Motor neuron (in vitro differentiated cells): ENCODE measurements at regions not wholly inside any gene's neighbourhood (a gene's known extent, or its start where the extent isn't known, plus 50 kb on each side); places are given as distances from the start of the nearest gene placed in this dataset.

Experiments used
- ATAC-seq, 8 experiments: fragments of 200-7000 bp; cut with Tn5 transposase; replicated peaks in 6 of 8; 2 replicates each; pipeline ENCODE4 v1.8.0; 2021; ENCODE audit warnings: mild to moderate bottlenecking in 8 of 8, moderate library complexity in 8 of 8
- H3K27ac ChIP-seq, 2 donors: fragments of 250-450 bp; sonication (Bioruptor Pico); 2 replicates each; pipeline ENCODE4 v1.9.0; 2021; ENCODE audit warnings: antibody characterized with exemption in 2 of 2, mild to moderate bottlenecking in 2 of 2, moderate library complexity in 1 of 2
- H3K4me1 ChIP-seq, 2 donors: fragments of 250-450 bp; sonication (Bioruptor Pico); replicated peaks in 1 of 2; 2 replicates each; pipeline ENCODE4 v1.6.1; 2021; ENCODE audit warnings: antibody characterized with exemption in 2 of 2, mild to moderate bottlenecking in 2 of 2, moderate library complexity in 1 of 2
- H3K4me3 ChIP-seq, 5 donors: fragments of 250-450 bp; sonication (Bioruptor Pico); 2 replicates each; pipeline ENCODE4 v1.9.0; 2021; ENCODE audit warnings: antibody characterized with exemption in 5 of 5, mild to moderate bottlenecking in 5 of 5, moderate library complexity in 4 of 5
- WGBS, 10 experiments: fragments of 450-650 bp; shearing (Covaris generic); methylation state at CpG; one replicate each; pipeline ENCODE4 v1.0.0; 2022; 5-methylcytosine and 5-hydroxymethylcytosine counted together
- in situ Hi-C, 9 experiments: fragments of 400-800 bp; cut with MboI; loops; one replicate each; pipeline ENCODE4 v1.15.0; 2021; ENCODE audit warnings: low sequenced_read_pairs in 9 of 9, low pct_unique_long_range_greater_than_20kb in 2 of 9; ENCODE audit not compliant: unreplicated experiment in 9 of 9

DNA sequence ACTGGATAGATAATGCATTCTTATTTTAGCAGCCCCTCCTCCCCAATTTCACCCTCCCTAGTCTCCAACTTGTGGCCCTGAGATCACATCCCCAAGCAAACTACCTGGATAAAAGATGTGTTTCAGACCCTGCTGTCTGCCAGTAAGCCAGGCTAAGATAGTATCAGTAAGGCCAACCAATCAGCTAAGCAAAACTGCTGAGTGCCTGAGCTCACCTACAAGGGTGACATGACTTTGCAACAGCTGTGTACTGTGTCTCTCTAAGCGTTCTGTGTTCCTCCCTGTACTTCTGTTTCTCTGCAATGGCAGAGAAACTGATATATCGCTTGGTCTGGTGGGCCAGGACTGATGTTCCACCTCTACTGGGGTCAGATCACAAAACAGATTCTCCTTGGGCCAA is 224.9 kb downstream of the BTG1 start:
- ATAC-seq, result peak in 2 of 8 experiments; percentile 11 to 18
- WGBS, 10 experiments, result 80 to 100% (median 100%) methylated on average over 1 to 2 of the region's 2 CpGs; no CpG with 5 or more reads in 4 of the 10 experiments

DNA sequence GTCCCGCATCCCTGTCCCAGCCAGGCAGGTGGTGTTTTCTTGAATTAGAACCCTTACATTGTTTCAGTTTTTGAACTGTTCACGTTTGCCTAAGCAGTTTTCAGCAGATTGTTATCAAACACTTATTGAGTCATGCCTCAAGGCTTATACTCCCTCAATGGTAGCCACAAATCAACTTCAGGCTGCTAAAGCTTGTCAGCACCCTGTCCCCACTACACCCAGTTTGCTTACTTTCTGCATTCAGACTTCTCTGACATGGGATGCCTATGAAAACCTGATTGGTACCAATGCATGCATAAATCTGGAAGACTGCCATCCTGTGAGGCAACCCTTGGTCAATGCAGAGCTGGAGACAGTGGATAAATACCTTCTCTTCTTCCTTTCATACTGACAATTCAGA is 225.4 kb downstream of the BTG1 start:
- in situ Hi-C loops, result no loop called here
- 6 to 100% (median 40%) methylated on average over 1 to 2 of the region's 2 CpGs for WGBS, 10 experiments
- no peak overlapping the region for H3K4me3 ChIP-seq
- no peak overlapping the region for H3K27ac ChIP-seq
- peak in 7 of 8 experiments; percentile 10 to 98 (median 73) for ATAC-seq
- peaks cover 0 to 9% of the 10 kb centered on the region in 2 donors for H3K4me1 ChIP-seq

More for the DNA sequence above, 224.9 kb downstream of the BTG1 start:
- Histone ChIP-seq H3K4me3 (no peak overlapping the region), H3K27ac (no peak overlapping the region), H3K4me1 (peaks cover 0 to 9% of the 10 kb centered on the region in 2 donors)
- in situ Hi-C loops, result no loop called here

DNA sequence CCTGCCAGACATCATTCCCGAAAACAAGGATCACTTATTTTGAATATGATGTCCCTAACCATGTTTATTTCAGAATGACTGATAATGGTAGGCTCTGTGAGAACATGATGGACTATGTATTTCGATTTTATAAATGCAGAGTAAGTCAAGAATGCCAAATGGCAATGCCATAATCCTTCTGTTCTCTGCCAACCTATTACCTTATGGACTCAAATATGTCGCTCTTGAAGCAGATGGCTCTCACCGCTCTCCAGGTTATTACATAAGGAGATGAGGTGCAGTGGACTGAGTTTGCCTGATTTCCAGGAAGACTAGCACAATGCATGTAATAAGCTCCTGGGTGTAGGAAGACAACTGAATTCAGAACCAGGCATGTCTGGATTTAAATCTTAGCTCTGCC is 227.2 kb downstream of the BTG1 start:
- in situ Hi-C loops, result no loop called here

DNA sequence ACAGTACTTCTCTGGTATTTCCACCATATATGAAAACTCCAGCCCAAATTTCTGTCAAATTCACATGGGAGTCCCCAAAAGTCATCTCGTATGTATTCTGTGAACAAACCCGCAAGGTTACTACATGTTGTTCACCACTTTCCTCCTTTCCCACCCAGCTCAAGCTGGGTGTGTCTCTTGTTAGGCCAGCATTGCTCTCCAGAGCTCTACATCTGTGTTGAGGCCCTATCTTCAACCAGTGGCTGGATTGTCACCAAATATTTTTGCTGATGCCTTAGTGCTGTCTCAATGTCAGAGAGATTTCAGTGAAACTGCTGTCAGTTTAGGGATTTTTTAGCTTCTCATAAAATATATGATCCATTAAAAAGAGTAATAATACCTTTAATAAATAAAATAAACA is 230.9 kb downstream of the BTG1 start:
- WGBS, 10 experiments, result 53 to 100% (median 98%) methylated on average over 1 to 2 of the region's 2 CpGs; no CpG with 5 or more reads in 4 of the 10 experiments
- no peak overlapping the region for H3K27ac ChIP-seq
- peak in 1 of 8 experiments; percentile 62 for ATAC-seq
- H3K4me3 ChIP-seq, result no peak overlapping the region
- in situ Hi-C loops, result no loop called here
- peaks cover 5 to 10% of the 10 kb centered on the region in 2 donors for H3K4me1 ChIP-seq

More for the DNA sequence above, 227.2 kb downstream of the BTG1 start:
- no peak for ATAC-seq
- 47 to 100% (median 77%) methylated on average over 1 to 4 of the region's 4 CpGs for WGBS, 10 experiments
- Histone ChIP-seq H3K27ac (no peak overlapping the region), H3K4me1 (peaks cover 0 to 9% of the 10 kb centered on the region in 2 donors), H3K4me3 (no peak overlapping the region)

DNA sequence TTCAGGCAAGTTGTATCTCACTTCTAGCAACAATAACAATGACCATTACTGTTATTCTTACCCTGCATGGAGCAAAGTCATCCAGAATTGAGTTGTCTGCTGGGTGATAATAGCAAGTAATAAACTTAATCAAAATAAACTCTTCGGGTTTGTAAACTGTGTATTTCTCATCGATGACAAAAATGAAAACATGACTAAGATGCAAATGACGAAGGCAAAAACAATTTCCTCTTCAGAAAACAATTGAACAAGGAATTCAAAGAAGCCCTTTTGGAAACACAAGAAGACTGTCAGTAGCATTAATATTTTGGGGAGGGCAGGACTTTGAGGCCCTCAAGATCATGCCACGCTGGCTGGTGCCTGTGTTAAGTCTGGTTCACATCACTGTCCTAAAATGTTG is 232.0 kb downstream of the BTG1 start:
- H3K27ac ChIP-seq, result no peak overlapping the region
- 42 to 100% (median 90%) methylated on average over 3 to 4 of the region's 4 CpGs for WGBS, 10 experiments
- ATAC-seq, result no peak
- in situ Hi-C loops, result no loop called here
- H3K4me1 ChIP-seq, result peaks cover 5 to 10% of the 10 kb centered on the region in 2 donors
- H3K4me3 ChIP-seq, result no peak overlapping the region

DNA sequence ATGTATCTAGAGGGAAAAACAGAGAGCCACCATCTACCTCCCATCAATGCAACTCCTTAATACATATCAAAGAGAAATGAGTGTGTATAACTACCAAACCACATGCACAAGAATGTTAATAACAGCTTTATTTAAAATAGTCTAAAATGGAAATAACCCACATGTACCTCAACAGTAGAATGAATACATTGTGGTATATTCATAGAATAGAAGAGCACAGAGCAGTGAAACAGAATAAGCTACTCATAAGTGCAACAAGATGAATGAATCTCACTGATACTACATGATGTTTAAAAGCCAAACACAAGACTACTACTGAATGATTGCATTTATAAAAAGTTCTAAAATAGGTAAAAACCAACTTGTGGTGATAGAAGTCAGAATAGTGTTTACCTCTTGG is 232.5 kb downstream of the BTG1 start:
- peak in 3 of 8 experiments; percentile 12 to 39 (median 21) for ATAC-seq
- in situ Hi-C loops, result no loop called here
- Histone ChIP-seq H3K4me3 (no peak overlapping the region), H3K4me1 (peaks cover 5 to 10% of the 10 kb centered on the region in 2 donors), H3K27ac (no peak overlapping the region)

DNA sequence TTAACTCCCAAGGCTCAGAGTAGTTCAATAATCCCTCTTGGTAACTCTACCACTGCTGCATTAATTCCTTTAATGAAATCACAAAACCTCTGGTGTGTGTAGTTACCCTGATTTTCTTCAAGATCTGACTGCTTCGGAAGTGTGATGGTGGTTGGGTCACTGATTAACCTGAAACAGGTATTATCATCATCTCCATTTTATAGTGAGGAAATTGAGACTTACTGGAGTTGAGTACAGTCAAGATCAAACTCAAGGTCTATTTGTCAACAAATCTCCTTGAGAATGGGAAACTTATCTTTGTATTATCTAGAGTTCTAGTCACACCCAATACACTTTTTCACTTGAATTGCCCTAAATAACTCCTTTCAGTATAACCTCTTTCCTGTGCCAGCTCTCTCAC is 233.5 kb downstream of the BTG1 start:
- H3K27ac ChIP-seq, result no peak overlapping the region
- H3K4me1 ChIP-seq, result peaks cover 5 to 10% of the 10 kb centered on the region in 2 donors
- H3K4me3 ChIP-seq, result no peak overlapping the region
- 83 to 100% (median 100%) methylated on average over 1 of the region's 1 CpG; no CpG with 5 or more reads in 4 of the 10 experiments for WGBS, 10 experiments
- ATAC-seq, result no peak
- in situ Hi-C loops, result no loop called here

DNA sequence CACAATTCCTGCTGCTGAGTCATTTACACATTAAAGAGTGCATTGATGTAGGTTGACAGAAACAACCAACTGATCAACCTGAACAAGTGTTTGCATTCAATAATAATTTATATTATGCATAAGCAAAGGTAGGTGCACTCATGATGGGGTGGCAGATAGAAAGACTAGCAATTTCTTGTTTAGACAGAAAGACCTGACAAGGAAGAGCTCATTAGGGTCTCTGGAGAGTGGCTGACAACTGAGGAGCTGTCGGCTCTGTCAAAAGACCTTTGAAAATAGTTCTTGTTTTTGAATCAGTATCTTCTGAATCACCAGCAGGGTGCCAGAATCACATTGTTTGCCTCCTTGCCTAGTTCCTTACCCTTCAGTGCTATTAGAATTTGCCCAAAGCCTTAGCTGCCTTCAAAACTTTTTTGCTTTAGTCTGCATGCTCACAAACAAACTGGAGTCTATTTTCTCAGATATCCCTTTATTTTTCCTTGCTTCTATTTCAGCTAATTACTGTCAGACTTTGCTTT is 234.7 kb downstream of the BTG1 start:
- Histone ChIP-seq H3K4me3 (no peak overlapping the region), H3K27ac (no peak overlapping the region), H3K4me1 (peaks cover 5 to 10% of the 10 kb centered on the region in 2 donors)
- WGBS, 10 experiments, result 0 to 86% (median 14%) methylated on average over 1 of the region's 1 CpG; no CpG with 5 or more reads in 5 of the 10 experiments
- no peak for ATAC-seq
- in situ Hi-C loops, result no loop called here

DNA sequence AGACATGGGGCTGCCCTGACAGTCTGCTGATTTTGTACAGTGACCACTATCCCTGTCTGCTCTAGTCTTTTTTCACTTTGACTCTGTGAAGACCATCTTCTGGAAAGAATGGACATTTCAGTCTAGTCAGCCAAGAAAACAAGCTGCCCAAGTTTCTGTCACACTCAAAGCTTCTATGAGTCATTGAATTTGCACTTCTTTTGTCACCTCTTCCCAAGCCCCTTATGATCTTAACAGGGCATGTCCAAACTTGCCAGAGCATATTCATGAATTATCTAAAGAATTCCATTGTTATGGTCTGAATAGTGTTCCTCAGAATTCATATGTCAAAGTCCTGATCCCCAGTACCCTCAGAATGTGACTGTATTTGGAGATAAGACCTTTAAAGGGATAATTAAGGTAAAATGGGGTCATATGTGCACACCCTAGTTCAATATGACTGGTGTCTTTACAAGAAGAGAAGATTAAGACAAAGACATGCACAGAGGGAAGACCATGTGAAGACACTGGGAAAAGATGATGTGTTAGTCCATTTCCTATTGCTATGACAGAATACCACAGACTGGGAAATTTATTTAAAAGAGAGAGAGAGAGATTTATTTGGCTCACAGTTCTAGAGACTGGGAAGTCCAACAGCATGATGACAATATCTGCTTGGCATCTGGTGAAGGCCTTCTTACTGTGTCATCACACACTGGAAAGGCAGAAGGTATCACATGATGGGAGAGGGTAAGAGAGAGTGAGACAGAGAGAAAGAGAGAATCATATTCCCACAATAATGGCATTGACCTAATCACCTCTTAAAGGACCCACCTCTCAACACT is 242.6 kb downstream of the BTG1 start:
- no peak overlapping the region for H3K4me3 ChIP-seq
- ATAC-seq, result peak in 5 of 8 experiments; percentile 38 to 74 (median 62)
- H3K27ac ChIP-seq, result peak overlapping the region in 1 of 2 donors; percentile 42
- H3K4me1 ChIP-seq, result no peaks in the 10 kb centered on the region
- in situ Hi-C loops, result no loop called here

DNA sequence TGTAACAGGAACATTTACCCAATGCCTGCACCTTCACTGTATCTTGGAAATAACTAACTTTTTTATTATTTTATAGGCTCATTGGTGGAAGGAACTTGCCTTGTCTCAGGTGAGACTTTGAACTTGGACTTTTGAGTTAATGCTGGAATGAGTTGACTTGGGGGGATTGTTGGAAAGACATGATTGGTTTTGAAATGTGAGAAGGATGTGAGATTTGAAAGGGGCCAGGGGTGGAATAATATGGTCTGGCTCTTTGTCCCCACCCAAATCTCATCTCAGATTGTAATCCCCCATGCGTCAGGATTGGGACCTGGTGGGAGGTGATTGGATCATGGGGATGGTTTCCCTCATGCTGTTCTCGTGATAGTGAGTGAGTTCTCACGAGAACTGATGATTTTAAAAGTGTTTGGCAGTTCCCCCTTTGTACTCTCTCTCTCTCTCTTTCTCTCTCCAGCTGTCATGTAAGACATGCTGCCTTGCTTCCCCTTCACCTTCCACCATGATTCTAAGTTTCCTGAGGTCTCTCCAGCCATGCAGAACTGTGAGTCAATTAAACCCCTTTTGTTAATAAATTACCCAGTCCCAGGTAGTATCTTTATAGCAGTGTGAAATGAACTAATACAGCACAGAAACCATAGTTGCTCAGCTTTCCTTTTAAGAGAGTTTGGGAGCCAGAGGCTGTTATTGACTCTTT is 244.1 kb downstream of the BTG1 start:
- in situ Hi-C loops, result no loop called here
- no peak overlapping the region for H3K27ac ChIP-seq
- no peaks in the 10 kb centered on the region for H3K4me1 ChIP-seq
- ATAC-seq, result no peak
- 83 to 100% (median 100%) methylated on average over 1 to 3 of the region's 3 CpGs; no CpG with 5 or more reads in 2 of the 10 experiments for WGBS, 10 experiments
- no peak overlapping the region for H3K4me3 ChIP-seq

DNA sequence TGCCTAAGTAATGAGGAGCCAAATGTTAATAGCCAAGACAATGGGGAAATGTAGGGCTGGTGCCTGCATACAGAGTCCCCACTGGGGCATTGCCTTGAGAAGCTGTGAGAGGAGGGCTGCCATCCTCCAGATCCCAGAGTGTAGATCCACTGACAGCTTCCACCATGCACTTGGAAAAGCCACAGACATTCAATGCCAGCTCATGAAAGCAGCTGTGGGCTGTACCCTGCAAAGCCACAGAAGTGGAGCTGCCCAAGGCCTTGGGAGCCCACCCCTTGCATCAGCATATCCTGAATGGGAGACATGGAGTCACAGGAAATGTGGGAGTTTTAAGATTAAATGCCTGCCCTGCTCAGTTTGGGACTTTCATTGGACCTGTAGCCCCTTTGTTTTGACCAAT is 244.7 kb downstream of the BTG1 start:
- in situ Hi-C loops, result no loop called here
- no peak for ATAC-seq
- no peaks in the 10 kb centered on the region for H3K4me1 ChIP-seq
- H3K27ac ChIP-seq, result no peak overlapping the region
- no peak overlapping the region for H3K4me3 ChIP-seq

DNA sequence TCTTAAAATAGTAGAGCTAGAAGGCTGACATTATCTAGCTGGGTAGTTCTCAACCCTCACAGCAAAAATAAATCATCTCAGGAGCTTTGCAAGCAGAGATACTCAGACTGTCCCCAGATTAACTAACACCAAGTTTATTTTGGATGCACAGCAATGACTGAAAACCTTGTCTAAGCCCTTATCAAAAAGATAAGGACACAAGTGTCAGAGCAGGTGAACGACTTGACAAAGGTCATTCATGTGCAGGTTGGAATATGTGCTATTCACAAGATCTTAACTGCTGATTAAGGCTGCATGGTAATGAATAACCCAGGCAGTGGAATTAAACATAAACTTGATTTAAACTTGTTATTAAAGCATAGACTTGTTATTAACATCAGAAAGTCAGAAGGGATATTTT is 246.6 kb downstream of the BTG1 start:
- in situ Hi-C loops, result no loop called here
- H3K4me3 ChIP-seq, result no peak overlapping the region
- no peak overlapping the region for H3K27ac ChIP-seq
- WGBS, 10 experiments, result 18 to 100% (median 60%) methylated on average over 1 of the region's 1 CpG; no CpG with 5 or more reads in 3 of the 10 experiments
- H3K4me1 ChIP-seq, result no peaks in the 10 kb centered on the region
- ATAC-seq, result no peak

DNA sequence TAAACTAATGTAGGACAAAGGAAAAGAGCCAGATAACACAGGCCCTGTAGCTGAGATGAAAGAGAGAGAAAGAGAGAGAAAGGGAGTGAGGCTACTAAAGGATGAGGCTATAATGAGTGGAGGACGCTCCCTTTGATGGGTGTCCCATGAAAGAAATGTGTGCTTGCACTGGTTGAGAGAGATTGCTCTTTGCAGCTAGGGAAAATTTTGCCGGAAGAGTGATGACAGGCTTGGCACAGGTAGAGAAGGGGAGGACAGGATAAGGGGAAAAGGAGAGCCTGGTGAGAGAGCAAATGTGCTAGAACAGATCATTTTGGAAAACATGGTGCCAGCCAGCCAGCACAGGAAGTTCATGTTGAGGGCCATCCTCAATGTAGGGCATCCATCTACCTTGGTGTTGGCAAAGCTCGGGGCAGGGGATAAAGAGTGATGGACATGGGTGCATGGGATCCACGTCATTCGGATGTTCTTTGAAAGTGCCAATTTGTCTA is 248.6 kb downstream of the BTG1 start:
- 67 to 100% (median 92%) methylated on average over 1 to 5 of the region's 5 CpGs; no CpG with 5 or more reads in 1 of the 10 experiments for WGBS, 10 experiments
- H3K27ac ChIP-seq, result no peak overlapping the region
- no peak overlapping the region for H3K4me3 ChIP-seq
- no peak for ATAC-seq
- in situ Hi-C loops, result no loop called here
- peaks cover 4 to 6% of the 10 kb centered on the region in 2 donors for H3K4me1 ChIP-seq
